H1 (cell line): ENCODE measurements at regions not wholly inside any gene's neighbourhood (a gene's known extent, or its start where the extent isn't known, plus 50 kb on each side); places are given as distances from the start of the nearest gene placed in this dataset.

ENCODE experiments used
- POLR2AphosphoS5 ChIP-seq: IDR thresholded peaks from 2 replicates; pipeline ENCODE4 v1.6.1; 2011; ENCODE audit warnings: low read depth, low read length

DNA sequence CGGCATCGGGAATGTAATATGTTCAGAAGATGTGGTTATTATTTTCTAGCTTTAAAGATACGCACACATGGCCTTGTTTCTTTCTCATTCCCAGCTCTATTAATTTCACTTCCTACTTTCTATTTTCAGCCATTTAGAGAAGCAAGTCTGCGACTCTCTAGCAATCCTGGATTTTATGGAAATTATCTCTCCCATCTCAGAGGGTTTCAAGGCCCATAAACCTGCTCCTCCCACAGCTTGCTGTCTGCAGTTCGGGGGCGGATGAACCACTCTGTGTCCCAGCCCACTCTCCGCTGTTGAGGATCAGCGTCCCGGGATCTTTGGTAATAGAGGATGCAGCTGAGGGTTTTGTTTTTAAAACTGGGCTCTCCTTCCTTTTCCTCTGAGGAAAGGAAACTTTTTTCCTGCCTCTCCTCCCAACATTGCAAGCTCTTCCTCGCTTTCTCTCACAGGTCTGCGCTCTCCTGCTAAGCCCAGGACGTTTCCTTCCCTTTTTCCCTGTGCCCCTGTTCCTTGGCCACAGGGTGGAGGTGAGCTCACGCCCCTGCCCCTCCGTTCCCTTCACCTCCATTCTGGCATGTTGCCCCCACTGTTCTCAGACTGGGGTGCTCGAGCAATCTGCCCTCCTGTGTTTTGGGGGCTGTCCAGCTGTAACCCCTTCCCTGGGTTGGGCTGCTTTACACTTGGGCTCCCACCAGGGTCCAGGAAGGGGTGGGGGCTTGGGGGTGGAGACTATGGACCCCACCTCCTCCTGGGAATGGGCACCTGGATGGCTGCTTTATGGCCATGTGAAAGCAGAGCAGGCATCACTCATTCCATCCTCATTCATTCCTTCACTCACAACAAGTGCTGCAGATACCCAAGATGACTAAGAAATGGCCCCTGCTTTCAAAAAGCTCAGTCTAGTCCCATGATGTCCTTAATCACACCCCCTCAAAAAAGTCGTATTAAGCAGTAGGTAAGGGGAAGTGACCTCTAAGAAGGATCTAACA is 54.9 kb downstream of the ZBTB9 start (continued):
- TF ChIP-seq POLR2AphosphoS5, result no peak
